ENCODE measurements at regions not wholly inside any gene's neighbourhood (a gene's known extent, or its start where the extent isn't known, plus 50 kb on each side); places are given as distances from the start of the nearest gene placed in this dataset.

GRCh38 chr20:7155794-7156193 is 388.3 kb downstream of the BMP2 start:
- Histone ChIP-seq H3K4me2 (ENCODE audit: low read depth, low read length) (no peak overlapping the region), H4K5ac (ENCODE audit: low read depth, low read length) (no peak overlapping the region), H3K9ac (ENCODE audit: low read depth, low read length) (no peak overlapping the region), H4K91ac (ENCODE audit: insufficient read depth, low read depth, low read length) (no peak overlapping the region), H2BK20ac (ENCODE audit: low read depth, low read length) (no peak overlapping the region), H3K4me1 (ENCODE audit: control insufficient read depth, insufficient read depth, low read length) (no peaks in the 10 kb centered on the region), H2AFZ (replicated peaks; ENCODE audit: low read length, poor library complexity) (no peak overlapping the region), H2BK5ac (ENCODE audit: low read depth, low read length, poor library complexity, severe bottlenecking) (no peak overlapping the region), H3K14ac (replicated peaks; ENCODE audit: low read depth, low read length) (no peak overlapping the region), H2AK5ac (ENCODE audit: low read depth, low read length) (no peak overlapping the region), H2BK15ac (ENCODE audit: low read depth, low read length) (no peak overlapping the region), H3K56ac (ENCODE audit: extremely low read depth, insufficient read depth, low read length) (no peak overlapping the region), H3K27me3 (ENCODE audit: control insufficient read depth, insufficient read depth, low read length) (no peaks in the 10 kb centered on the region), H3K4me3 (ENCODE audit: insufficient read depth, low read depth, low read length) (no peak overlapping the region), H3K79me1 (ENCODE audit: low read depth in 1 of 2, low read length in 2 of 2) (no peaks in the 10 kb centered on the region), H3K18ac (ENCODE audit: low read depth, low read length) (no peak overlapping the region), H2BK120ac (ENCODE audit: low read depth, low read length) (no peak overlapping the region), H3K36me3 (ENCODE audit: control insufficient read depth, insufficient read depth, low read length) (no peaks in the 10 kb centered on the region), H2AK9ac (replicated peaks; ENCODE audit: low read depth, low read length, poor library complexity) (no peak overlapping the region), H4K20me1 (ENCODE audit: insufficient read depth, low read length) (no peaks in the 10 kb centered on the region), H3K23ac (ENCODE audit: low read depth, low read length) (no peak overlapping the region), H4K8ac (ENCODE audit: low read depth in 2 of 2, low read length in 2 of 2) (no peak overlapping the region), H3K27ac (ENCODE audit: insufficient read depth, low read length) (no peak overlapping the region), H3K9me1 (ENCODE audit: insufficient read depth, low read length) (no peaks in the 10 kb centered on the region), H3K9me3 (ENCODE audit: control insufficient read depth, insufficient read depth, low read length) (0 out of 2 replicates have a peak, but pooled peaks cover 2% of the 10 kb centered on the region), H3K4ac (ENCODE audit: low read depth, low read length) (no peak overlapping the region)
- intact Hi-C loops (cut with micrococcal nuclease) (no loop called here), in situ Hi-C loops (cut with MboI; ENCODE audit: low sequenced_read_pairs) (no loop called here), dilution Hi-C loops (cut with HindIII; ENCODE audit: low sequenced_read_pairs, unreplicated experiment) (no loop called here)
- no TSS peak for BruUV-seq (replicated peaks)
- ATAC-seq (ENCODE audit: low read depth) = no peak
- ChIA-PET CTCF (no interaction called here), POLR2A (ENCODE audit: unreplicated experiment) (no interaction called here)
- DNase-seq = no peak
- no CpG with 5 or more reads among the region's 2 CpGs for WGBS, 2 experiments (ENCODE audit: extremely low coverage in 2 of 2, insufficient read length in 1 of 2)
- TF ChIP-seq SMC3 (IDR thresholded peaks at IDR 0.05; ENCODE audit: low read depth, low read length) = no peak
- TF ChIP-seq CTCF (conservative IDR thresholded peaks at IDR 0.05; ENCODE audit: low read depth, low read length) = no peak
- TF ChIP-seq POLR2A (IDR thresholded peaks at IDR 0.05; ENCODE audit: low read depth, low read length) = no peak
- TF ChIP-seq USF2 (IDR thresholded peaks at IDR 0.05; ENCODE audit: low read depth, low read length) = no peak
- TF ChIP-seq MAZ (IDR thresholded peaks at IDR 0.05; ENCODE audit: borderline replicate concordance, low read depth, low read length) = no peak
- no peak for TF ChIP-seq ELK1 (IDR thresholded peaks at IDR 0.05; ENCODE audit: borderline replicate concordance, low read depth, low read length)
- no peak for TF ChIP-seq CHD1 (IDR thresholded peaks at IDR 0.05; ENCODE audit: low read depth, low read length)
- TF ChIP-seq BHLHE40 (IDR thresholded peaks at IDR 0.05; ENCODE audit: low read depth, low read length) = no peak
